NB4 (cell line): ENCODE measurements at regions not wholly inside any gene's neighbourhood (a gene's known extent, or its start where the extent isn't known, plus 50 kb on each side); places are given as distances from the start of the nearest gene placed in this dataset.

Experiments used
- MYC ChIP-seq: IDR thresholded peaks from 2 replicates; pipeline ENCODE4 v1.6.1; 2011; ENCODE audit warnings: low read depth, low read length
- POLR2A ChIP-seq: IDR thresholded peaks from 2 replicates; pipeline ENCODE4 v1.6.1; 2011; ENCODE audit warnings: mild to moderate bottlenecking; ENCODE audit not compliant: insufficient read length; ENCODE audit errors: extremely low read depth
- TF ChIP-seq, protein P1 (sequence below): IDR thresholded peaks from one replicate; pipeline ENCODE4 v1.5.1; 2012; ENCODE audit warnings: low read depth, low read length
- TF ChIP-seq, protein P2 (sequence below): IDR thresholded peaks from 2 replicates; pipeline ENCODE4 v1.6.1; 2011; ENCODE audit warnings: low read depth, low read length

DNA sequence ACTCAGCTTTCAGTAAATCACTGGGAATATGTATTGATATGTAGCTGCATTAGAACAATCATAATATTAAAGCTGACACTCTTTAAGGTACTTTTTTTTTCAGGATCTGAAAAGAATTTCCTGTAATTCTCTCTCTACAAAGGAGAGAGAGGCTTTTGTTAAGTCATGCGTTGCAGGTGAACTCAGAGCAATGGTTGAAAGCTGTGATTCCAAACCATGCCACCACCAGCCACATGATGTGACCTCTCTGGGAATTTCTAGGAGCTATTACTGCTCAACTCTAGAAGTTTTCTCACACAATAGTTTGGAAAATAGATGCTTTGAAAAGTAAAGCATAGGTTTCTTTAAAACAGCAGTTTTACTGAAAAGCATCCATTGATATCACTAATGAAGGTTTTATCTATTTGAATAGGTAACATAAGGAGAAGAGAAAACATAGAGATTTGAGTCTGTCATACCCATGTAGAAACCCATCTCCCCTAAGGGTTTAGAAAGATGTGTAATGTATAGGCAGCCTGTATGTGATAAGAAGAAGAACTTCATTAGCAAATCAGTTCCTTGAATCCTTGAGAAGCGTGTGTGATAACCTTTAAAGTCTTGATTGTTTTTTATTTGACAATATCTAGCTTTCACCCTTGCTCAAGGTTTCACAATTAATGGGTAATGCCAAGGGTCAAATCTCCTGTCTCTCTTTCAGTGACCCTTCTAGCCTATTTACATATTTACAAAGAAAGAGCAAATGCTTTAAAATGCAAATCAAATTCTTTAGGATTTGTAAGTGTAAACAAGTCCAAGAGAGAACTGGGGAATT lies 161.0 kb upstream of the ANKRD50 start:
- TF ChIP-seq, protein P1, sequence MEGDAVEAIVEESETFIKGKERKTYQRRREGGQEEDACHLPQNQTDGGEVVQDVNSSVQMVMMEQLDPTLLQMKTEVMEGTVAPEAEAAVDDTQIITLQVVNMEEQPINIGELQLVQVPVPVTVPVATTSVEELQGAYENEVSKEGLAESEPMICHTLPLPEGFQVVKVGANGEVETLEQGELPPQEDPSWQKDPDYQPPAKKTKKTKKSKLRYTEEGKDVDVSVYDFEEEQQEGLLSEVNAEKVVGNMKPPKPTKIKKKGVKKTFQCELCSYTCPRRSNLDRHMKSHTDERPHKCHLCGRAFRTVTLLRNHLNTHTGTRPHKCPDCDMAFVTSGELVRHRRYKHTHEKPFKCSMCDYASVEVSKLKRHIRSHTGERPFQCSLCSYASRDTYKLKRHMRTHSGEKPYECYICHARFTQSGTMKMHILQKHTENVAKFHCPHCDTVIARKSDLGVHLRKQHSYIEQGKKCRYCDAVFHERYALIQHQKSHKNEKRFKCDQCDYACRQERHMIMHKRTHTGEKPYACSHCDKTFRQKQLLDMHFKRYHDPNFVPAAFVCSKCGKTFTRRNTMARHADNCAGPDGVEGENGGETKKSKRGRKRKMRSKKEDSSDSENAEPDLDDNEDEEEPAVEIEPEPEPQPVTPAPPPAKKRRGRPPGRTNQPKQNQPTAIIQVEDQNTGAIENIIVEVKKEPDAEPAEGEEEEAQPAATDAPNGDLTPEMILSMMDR = no peak
- TF ChIP-seq POLR2A (no peak), MYC (no peak)
- TF ChIP-seq, protein P2, sequence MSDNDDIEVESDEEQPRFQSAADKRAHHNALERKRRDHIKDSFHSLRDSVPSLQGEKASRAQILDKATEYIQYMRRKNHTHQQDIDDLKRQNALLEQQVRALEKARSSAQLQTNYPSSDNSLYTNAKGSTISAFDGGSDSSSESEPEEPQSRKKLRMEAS = no peak
